Panc1 (cell line): ENCODE measurements at regions not wholly inside any gene's neighbourhood (a gene's known extent, or its start where the extent isn't known, plus 50 kb on each side); places are given as distances from the start of the nearest gene placed in this dataset.

Experiments used
- CTCF ChIP-seq: fragments of 450-650 bp; IDR thresholded peaks from 2 replicates; pipeline ENCODE4 v1.5.1; 2017; ENCODE audit warnings: mild to moderate bottlenecking
- POLR2AphosphoS5 ChIP-seq: IDR thresholded peaks from 2 replicates; pipeline ENCODE4 v1.6.1; 2012; ENCODE audit warnings: mild to moderate bottlenecking, low read depth, low read length, moderate library complexity
- TCF7L2 ChIP-seq: IDR thresholded peaks from 2 replicates; pipeline ENCODE4 v1.6.1; 2011; ENCODE audit warnings: mild to moderate bottlenecking, low read depth, low read length, inconsistent platforms
- TF ChIP-seq, protein P1 (sequence below), 2 experiments: IDR thresholded peaks; 2 replicates each; pipeline ENCODE4 v1.6.1; 2011 to 2012; ENCODE audit warnings: low read depth in 2 of 2, control low read depth in 1 of 2, low read length in 1 of 2, mild to moderate bottlenecking in 1 of 2, moderate library complexity in 1 of 2; ENCODE audit not compliant: insufficient read depth in 1 of 2

GRCh38 chr7:149565096-149565382 lies 67.4 kb upstream of the ZNF746 start:
- TF ChIP-seq POLR2AphosphoS5 (no peak), CTCF (no peak), TCF7L2 (no peak)
- TF ChIP-seq, protein P1, sequence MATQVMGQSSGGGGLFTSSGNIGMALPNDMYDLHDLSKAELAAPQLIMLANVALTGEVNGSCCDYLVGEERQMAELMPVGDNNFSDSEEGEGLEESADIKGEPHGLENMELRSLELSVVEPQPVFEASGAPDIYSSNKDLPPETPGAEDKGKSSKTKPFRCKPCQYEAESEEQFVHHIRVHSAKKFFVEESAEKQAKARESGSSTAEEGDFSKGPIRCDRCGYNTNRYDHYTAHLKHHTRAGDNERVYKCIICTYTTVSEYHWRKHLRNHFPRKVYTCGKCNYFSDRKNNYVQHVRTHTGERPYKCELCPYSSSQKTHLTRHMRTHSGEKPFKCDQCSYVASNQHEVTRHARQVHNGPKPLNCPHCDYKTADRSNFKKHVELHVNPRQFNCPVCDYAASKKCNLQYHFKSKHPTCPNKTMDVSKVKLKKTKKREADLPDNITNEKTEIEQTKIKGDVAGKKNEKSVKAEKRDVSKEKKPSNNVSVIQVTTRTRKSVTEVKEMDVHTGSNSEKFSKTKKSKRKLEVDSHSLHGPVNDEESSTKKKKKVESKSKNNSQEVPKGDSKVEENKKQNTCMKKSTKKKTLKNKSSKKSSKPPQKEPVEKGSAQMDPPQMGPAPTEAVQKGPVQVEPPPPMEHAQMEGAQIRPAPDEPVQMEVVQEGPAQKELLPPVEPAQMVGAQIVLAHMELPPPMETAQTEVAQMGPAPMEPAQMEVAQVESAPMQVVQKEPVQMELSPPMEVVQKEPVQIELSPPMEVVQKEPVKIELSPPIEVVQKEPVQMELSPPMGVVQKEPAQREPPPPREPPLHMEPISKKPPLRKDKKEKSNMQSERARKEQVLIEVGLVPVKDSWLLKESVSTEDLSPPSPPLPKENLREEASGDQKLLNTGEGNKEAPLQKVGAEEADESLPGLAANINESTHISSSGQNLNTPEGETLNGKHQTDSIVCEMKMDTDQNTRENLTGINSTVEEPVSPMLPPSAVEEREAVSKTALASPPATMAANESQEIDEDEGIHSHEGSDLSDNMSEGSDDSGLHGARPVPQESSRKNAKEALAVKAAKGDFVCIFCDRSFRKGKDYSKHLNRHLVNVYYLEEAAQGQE (IDR thresholded peaks at IDR 0.05; ENCODE audit: insufficient read depth in 1 of 2, low read depth in 2 of 2, low read length in 1 of 2) = no peak
